GM21529 (cell line): ENCODE measurements at regions not wholly inside any gene's neighbourhood (a gene's known extent, or its start where the extent isn't known, plus 50 kb on each side); places are given as distances from the start of the nearest gene placed in this dataset.
"Not testable (repeated sequence)": the region's sequence is repeated elsewhere in the genome, so short reads cannot be mapped to it uniquely, and the experiment has no call there.

Experiments used
- ATAC-seq: cut with Tn5 transposase; IDR thresholded peaks from one replicate; pipeline ENCODE4 v1.9.1; 2021; ENCODE audit not compliant: unreplicated experiment

- no peak for ATAC-seq
Measured at GRCh38 chr6:113178349-113178748, 678.8 kb upstream of the MARCKS start.

GRCh38 chr6:113181164-113181563 is 676.0 kb upstream of the MARCKS start:
- ATAC-seq, result no peak

GRCh38 chr6:113182370-113183141 is 674.6 kb upstream of the MARCKS start:
- ATAC-seq, result no peak

GRCh38 chr6:113184291-113184690 is 672.9 kb upstream of the MARCKS start:
- ATAC-seq, result no peak

GRCh38 chr6:113184736-113185135 is 672.4 kb upstream of the MARCKS start:
- ATAC-seq, result no peak

- ATAC-seq, result no peak
Measured at GRCh38 chr6:113185299-113185698, 671.8 kb upstream of the MARCKS start.

GRCh38 chr6:113187661-113188060 is 669.5 kb upstream of the MARCKS start:
- no peak for ATAC-seq

- no peak for ATAC-seq
Measured at GRCh38 chr6:113188962-113189361, 668.2 kb upstream of the MARCKS start.

GRCh38 chr6:113190170-113190569 is 667.0 kb upstream of the MARCKS start:
- ATAC-seq, result no peak

GRCh38 chr6:113194090-113194489 is 663.1 kb upstream of the MARCKS start:
- ATAC-seq, result no peak

- ATAC-seq, result no peak
Measured at GRCh38 chr6:113202852-113203714, 654.1 kb upstream of the MARCKS start.

- ATAC-seq, result no peak
Measured at GRCh38 chr6:113203715-113204110, 653.4 kb upstream of the MARCKS start.

GRCh38 chr6:113205553-113205952 is 651.6 kb upstream of the MARCKS start:
- no peak for ATAC-seq

GRCh38 chr6:113208726-113209125 is 648.4 kb upstream of the MARCKS start:
- no peak for ATAC-seq

- no peak for ATAC-seq
Measured at GRCh38 chr6:113209315-113209714, 647.8 kb upstream of the MARCKS start.

GRCh38 chr6:113211170-113211569 is 646.0 kb upstream of the MARCKS start:
- ATAC-seq, result no peak

GRCh38 chr6:113219783-113220182 is 637.4 kb upstream of the MARCKS start:
- ATAC-seq, result no peak

- ATAC-seq, result no peak
Measured at GRCh38 chr6:113220832-113221231, 636.3 kb upstream of the MARCKS start.

GRCh38 chr6:113221850-113222249 is 635.3 kb upstream of the MARCKS start:
- ATAC-seq, result no peak

- no peak for ATAC-seq
Measured at GRCh38 chr6:113246186-113246585, 611.0 kb upstream of the MARCKS start.

GRCh38 chr6:113248532-113248931 is 608.6 kb upstream of the MARCKS start:
- no peak for ATAC-seq

- ATAC-seq, result not testable (repeated sequence)
Measured at GRCh38 chr6:113254194-113254593, 603.0 kb upstream of the MARCKS start.
